NCI-H1930 (cell line): ENCODE measurements at regions not wholly inside any gene's neighbourhood (a gene's known extent, or its start where the extent isn't known, plus 50 kb on each side); places are given as distances from the start of the nearest gene placed in this dataset.

Experiments used
- DNase-seq, 2 experiments: peaks; one replicate each; lab custom pipeline; 2025; lab: John Stamatoyannopoulos, UW

DNA sequence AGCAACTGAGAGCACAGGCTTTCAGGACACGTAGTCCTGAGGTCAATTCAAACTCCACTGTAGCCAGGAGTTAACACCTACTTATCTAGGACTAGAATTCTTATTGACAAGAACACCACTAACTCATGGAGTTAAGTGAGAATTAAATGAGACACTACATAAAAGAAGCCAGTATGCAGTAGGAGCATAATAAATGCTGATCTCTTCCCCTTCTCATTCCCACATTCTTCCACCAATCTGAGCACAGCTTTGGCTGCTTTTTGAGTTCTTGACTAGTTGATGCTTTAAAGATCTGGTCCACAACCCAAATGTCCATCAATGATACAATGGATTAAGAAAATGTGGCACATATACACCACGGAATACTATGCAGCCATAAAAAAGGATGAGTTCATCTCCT, 55.2 kb downstream of the TTC32 start:
- no peak for DNase-seq

DNA sequence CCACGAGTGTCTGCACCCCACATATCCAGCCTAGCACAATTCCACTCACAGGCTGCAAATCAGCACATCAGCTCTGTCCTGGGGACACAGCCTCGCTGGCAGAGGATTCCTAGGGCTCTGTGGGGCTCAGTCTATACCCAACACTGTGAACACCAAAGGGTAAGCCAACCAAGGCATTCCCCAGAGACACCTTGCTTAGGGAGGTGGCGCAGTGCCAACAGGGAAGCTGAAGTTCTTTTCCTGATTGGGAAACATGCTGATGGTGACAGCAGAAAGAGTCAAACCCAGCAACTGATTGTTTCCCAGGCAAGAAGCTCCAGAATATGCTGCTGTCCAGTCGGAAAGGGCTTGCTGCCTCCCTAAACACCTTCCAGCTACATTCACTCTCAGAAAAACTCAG, 55.8 kb downstream of the TTC32 start:
- DNase-seq: no peak

DNA sequence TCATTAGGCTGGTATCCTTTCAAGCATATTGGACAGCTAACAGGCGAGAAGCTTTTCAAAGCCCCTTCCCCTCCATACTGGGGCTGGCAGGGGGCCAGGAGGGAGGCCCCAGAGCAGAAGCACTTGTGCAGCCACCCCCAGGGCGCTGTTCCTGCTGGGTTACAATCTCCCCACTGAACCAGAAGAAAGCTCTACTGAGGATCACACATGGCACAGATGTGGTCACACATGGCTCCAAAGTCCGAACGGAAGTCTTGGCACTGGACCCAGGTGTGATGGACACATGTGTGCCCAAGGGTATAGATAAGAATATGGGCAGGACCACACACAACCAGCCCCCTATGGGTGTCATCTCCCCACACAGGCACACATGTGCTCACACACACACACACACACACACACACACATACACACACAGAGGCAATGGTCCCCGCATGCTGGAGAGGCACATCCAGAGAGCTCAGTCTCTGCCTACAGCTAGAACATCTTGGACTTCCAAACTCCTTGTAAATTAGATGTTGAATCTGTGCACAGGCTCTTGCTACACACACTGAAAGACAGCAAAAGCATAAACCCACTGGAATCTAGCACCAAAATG, 56.4 kb downstream of the TTC32 start:
- no peak for DNase-seq

DNA sequence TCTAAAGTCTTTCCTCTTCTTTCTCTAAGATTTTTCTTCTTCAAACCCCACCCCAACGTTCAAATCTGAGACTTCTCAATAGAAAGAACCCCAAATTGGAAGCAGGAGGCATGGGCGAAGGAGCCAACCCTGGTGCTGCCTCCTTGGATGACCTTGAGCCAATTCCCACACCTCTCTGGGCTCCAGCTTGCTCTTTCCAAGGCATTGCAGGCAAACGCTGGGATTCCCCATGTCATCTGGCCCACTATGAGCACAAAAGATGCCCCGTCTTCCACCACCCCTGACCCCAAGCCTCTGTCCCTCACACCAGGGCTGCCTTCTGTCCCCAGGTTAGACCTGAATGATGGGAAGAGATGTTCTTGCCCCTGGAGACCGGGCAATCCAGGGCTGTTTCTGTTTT, 57.0 kb downstream of the TTC32 start:
- no peak for DNase-seq

DNA sequence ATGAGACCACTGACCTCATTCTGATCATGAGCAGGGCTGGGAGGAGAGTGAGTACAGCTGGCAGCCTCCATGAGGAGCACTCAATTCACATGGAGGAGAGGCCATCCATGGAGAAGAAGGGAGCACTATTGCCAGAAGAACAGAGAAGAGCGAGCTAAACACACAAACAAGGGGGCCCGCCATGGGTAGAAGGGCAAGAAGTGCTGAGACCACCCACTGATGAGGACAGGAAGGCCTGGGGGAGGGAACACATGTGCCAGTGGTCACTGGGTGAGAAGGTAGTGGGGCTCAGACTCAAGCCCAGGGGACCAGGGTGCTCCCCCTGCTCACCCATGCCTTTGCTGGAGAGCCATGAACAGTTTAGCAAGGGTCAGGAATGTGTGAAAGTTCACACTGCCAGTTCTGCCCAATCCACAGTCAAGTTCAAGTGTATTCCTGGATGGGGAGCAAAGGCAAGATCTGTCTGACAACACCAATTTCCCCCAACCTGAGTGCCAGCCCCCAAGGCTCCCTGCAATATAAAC, 57.7 kb downstream of the TTC32 start:
- no peak for DNase-seq

DNA sequence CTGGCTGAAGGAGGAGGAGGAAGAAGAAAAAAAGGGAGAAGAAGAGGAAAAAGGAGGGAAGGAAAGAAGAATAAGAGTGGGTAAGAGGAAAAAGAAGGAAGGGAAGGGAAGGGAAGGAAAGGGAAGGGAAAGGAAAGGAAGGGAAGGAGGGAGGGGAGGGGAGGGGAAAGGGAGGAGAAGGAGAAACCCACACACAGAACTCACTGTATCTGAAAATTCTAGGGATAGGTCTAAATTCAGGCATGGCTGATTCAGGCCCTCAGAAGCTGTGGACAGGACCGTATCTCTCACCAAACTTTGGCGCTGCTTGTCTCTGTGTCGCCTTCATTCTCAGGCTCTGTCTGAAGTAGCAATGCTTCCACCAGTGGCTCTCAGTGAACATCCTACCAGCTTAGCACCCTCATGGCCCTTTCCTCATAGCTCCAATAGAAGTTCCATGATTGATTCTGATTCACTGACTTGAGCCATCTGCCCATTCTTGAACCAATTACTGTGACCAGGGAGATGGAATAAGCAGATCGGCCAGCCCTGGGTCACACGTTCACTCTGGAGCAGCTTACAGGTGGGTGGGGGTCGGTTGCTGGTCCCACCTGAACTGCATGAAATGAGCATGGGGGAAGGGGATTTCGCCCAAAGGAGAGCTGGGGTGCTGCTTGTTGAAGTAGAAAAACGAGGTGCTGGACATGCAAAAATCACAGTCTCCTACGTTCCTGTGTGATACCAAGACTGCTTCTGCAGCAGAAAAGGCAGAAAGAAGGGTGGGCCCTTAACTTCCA, 59.7 kb downstream of the TTC32 start:
- no peak for DNase-seq

DNA sequence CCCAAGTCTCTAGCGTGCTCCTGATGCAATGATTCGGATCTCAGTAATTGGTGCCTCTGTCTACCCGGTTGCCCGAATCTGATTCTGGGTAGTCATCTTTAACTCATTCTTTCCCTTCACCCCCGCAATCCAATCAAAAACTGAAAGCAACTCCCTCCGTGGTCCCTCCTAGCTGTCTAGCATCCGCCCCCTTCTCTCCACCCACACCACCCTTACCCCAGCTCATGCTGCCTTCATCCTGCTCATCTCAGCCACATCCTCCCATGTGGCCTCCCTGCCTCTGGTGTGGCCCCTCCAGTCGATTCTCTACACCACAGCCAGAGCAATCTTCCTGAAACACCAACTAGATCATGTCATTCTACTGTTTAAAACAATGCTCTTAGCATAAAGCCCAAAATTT, 62.3 kb downstream of the TTC32 start:
- no peak for DNase-seq

DNA sequence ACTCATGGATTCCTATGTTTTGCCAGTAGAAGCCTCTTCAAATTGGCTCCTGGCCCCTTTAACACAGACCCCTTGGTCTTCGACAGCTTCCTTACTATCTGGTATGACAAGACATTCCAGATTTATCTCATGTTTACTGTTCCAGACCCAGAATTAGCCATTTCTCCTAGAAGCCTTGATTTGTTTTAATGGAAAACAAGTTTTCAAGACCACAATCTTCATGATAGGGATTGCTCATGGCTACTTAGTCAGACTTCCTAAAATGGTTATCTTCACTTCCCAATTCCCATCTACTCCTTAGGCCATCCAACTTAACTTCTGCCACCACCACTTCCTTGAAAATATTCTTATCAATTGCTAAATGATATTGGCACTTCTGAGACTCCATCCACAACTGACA, 63.2 kb downstream of the TTC32 start:
- no peak for DNase-seq

DNA sequence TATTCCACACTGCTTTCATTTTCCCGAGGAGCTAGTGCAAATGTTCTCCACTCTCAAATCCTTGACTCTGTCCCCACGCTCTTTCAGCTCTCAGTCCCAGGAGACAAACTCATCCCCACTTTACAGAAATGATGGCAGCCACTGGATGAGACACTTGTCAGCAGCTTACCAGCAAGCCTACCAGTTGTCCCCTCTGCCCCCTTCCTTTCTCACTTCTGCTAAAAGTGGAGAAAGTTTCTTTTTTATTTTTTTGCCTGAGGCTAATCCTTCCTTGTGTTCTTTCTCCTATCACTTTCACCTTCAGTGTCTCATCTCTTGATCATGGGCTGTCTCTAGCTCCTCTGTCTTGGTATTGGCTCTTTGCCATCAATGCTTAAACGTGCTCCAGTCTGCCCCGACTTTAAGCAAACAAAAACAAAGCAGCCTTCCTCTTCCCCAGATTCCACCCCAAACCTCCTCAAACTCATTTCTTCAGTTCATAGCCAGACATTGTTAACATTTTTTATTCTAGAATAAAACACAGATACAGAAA, 64.5 kb downstream of the TTC32 start:
- DNase-seq: no peak

DNA sequence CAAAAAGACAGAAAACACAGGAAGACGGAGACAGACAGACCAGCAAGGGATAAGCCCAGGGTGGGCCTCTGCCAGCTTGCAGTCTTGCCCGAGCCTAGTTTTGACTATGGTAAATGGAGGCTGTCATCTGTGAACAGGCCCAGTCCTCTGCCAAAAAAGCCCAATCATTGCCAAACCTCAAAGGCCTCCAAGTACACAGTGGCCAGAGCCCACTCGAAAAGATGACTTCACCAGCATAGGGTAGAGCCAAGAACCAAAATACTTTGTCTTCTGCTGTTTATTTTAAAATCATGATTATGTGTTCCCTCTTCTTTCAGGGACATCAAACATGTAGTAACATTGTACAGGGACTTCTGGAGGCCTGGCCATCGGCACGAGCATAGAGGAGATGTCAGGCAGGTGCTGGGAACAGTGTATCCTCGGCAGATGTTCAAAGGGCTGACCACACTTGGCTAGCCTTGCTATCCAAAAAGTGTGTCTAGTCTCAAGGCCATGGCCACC, 66.0 kb downstream of the TTC32 start:
- no peak for DNase-seq

DNA sequence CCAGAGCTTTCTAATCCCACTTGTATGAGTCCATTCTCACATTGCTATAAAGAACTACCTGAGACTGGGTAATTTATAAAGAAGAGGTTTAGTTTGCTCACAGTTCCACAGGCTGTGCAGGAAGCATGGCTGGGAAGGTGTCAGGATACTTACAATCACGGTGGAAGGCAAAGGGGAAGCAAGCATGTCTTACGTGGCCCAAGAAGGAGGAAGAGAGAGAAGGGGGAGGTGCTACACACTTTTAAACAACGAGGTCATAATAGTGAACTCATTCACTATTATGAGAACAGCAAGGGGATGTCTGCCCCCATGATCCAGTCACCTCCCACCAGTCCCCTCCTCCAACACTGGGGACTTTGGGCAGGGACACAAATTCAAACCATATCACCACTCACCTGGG, 67.8 kb downstream of the TTC32 start:
- DNase-seq: no peak

DNA sequence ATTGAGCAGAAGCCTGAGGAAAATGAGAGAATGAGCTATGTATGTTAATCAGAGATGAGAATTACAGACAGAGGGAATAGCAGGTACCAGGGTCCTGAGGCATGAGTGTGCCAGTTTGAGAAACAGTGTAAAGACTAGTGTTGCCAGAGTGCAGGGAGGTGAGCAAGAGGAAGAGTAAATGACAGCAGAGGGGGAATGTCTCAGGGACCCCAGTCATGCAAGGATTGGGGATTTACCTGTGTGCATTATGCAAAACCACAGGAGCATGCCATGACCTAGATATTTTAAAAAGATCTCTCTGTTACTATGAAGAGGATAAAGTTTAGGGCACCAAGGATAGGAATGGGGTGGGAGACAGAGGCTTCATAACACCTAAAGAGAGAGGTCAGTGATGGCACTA, 72.1 kb downstream of the TTC32 start:
- no peak for DNase-seq

DNA sequence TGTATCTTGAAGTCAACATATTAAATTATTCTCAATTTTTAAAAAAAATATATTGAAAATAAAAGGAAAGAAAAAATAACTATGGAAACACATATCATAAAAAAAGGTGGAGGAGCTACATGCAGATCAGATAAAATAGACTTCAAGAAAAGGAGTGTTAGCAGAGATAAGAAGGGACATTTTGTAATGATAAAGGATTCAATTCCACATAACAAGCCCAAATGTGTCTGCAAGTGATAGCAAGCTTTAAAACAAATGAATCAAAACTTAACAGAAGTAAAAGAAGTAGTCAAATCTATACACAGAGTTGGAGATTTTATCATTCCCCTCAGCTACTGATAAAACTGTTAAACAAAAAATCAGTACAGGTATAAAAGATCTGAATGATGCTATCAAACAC, 74.9 kb downstream of the TTC32 start:
- no peak for DNase-seq

DNA sequence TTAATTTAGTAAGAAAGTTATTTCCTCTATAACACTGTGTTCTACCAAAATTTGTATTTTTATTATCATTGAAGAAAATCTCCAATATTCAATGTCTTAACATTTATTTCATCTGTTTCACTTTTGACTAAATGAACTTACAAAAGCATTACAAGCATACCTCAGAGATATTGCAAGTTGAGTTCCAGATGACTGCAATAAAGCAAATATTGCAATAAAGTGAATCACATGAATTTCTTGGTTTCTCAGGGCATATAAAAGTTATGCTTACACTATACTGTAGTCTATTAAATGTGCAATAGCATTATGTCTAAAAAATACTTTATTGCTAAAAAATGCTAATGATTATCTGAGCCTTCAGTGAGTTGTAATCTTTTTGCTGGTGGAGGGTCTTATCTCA, 78.3 kb downstream of the TTC32 start:
- no peak for DNase-seq

DNA sequence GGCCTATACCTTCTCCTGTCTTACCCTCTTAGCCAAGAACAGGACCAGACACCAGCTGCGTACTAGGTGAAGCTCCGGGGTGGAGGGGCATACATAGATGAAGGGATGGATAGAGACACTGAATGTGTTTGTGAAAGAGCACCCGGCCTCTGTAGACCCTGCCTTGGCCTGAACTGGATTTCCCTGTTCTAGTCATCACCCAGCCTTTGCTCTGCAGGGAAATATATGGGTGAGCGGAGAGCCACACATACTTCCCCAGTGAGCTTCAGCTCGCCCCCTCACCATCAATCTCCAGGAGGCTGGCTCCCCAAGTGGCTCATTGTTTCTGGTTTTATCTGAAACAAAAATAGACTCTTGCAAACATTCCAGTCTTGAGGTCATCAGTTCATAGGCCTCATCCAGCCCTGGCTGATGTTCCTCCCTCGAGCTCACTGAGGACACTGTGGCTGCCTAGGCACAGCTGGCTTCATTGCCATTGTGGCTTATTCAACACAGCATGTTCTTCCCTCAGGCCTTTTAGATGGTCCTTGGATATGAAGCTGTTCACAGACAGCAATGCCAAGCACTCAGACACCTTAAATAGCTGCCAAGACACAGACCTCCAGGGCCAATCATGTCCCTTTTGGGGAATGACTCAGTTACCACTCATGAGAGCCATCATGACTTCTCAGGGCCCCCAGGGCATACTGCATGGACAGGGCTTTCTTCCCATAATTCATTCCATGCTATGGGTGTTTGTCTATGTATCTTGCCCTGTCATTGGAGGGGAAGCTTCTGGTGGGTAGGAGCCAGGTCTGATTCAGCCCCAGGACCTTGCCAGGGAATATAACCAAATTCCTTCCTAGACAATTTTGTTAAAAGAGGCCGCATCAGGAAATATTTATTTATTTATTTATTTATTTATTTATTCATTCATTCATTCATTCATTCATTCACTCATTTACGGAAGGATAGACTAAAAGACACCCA, 82.4 kb downstream of the TTC32 start:
- DNase-seq: no peak

DNA sequence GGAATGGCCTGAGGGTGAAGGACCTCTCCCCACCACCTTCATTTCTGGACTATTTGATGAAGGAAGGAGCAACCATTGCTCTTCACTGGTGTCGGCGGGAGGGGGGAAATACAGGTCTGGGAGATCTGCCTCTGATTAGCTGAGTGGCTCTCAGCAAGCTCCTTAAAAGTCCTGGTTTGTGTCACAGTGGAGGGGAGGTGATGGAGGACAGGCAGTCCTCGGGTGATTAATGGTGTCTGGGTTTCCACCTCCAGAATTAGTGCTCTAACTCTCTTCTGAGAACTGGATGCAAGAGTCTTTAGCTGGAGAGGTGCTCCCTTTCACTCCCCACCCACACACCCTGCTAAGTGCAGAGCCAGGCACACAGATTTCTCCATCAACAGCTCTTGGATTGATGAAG, 83.2 kb downstream of the TTC32 start:
- no peak for DNase-seq

DNA sequence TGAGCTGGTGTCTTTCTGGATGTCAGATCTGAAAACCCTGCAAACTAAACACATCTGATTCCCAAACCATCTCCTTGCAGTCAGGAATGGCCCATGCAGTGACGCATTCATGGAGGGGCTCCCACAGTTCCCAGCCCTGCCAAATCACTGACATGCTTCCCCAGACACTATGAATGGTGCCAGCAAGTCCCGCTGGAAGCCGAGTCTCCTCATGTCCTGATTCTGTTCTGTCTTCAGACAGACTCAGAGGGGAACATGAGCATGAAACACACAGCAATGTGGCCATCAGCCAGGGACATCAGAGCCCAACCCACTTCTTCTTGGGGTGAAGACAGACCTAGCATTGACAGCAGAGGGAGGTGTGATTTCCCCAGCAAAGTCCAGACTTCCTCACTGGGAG, 83.7 kb downstream of the TTC32 start:
- DNase-seq: no peak

DNA sequence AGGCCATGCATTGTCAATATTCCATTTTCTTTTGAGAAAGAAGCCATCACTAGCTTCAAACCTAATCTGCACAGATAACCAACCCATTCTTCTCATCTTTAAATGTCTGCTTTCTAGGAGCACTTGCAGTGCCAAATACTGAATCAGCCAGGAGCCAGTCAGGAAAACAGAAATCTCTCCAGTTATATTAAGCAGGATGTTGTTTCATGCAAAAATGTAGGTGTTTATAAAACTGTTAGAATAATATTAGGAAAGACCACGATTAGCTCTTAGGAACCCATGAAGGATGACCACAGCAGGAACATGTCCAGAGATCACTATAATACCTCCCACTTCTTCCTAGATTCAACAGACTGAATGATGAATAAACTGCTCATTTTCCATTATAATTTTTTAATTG, 86.0 kb downstream of the TTC32 start:
- no peak for DNase-seq

DNA sequence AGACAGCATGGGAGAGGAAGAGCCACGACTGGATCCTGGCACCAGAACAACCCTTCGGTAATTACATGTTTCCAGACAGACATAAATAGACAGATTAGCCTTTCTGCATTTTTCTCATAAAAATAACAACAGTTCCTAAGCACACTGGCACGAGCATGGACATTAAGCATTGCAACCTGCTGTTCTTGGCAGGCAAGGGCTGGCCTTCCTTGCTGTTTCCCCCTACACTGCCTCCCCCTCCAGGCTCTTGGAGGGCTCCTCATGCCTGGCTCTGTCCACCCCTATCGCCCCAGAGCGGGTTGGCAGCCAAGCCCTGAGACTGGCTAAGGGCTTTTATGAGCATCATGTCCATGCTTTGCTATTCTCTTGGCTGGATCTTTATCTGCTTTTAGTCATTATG, 89.6 kb downstream of the TTC32 start:
- no peak for DNase-seq

DNA sequence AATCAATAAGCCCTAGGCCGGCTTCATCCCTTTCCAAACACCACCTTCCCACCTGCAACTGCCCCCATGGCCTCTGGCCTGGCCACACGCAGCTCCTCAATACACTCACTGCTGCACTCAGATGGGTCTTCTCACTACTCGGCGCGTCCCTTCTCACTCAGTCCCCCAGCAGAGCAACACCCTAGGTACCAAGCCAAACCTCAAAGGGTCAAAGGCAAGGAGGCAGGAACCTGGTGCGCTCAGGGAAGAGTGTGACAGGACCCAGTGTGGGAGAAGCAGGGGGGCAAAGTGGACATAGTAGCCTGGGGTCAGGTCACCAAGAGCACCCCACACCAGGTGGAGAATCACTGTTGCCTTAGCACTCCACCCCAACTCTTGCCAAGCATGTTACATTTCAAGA, 90.6 kb downstream of the TTC32 start:
- DNase-seq: no peak

DNA sequence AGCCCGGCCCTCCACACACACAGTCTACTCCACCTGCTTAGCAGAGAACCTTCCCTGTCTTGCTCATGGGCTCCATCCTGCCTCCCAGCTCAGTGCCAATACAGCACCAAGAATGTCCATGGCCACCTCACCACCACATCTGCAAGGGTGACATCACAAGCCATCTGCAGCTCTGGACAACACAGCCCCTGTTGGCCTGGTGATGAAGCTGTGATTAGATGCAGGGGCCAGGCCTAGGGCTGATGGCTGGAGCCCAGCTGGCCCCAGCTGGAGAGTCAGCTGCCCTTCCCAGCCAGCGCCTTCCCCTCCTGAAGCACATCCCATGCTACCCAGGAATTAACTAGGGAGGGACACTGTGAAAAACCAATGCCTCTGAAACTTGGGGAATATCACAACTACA, 91.1 kb downstream of the TTC32 start:
- no peak for DNase-seq

DNA sequence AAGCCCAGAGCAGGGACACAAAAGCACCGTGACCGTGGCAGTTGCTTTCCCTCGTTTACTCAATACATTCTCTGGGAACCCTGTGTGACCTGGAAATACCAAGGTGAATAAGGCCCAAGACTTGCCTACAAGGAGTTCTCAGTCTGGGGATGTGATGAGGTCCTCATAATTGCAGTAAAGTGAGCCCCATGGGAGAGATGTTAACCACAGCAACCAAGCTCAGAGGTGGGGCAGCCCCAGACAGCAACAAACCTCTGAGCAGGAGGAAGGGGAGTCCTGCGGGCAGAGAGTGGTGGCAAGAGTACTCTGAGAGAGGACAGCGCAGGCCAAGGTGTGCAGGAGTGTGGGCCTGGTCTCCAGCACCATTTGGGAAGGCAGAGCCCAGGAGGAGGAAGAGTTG, 91.6 kb downstream of the TTC32 start:
- no peak for DNase-seq
